ENCODE measurements at regions not wholly inside any gene's neighbourhood (a gene's known extent, or its start where the extent isn't known, plus 50 kb on each side); places are given as distances from the start of the nearest gene placed in this dataset.

DNA sequence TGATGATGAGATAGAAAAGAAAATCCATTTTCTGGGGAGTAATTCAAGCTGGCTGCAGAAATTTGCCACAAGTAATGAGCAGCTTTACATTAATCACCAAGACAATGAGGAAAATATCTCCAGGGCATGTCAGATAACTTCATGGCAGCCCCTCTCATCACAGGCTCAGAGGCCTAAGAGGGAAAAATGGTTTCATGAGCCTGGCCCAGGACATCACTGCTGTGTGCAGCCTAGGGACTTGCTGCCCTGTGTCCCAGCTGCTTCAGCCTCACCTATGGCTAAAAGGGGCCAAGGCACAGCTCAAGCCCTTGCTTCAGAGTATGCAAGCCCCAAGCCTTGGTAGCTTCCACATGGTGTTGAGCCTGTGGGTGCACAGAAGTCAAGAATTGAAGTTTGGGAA lies 161.7 kb downstream of the OPA1 start:
- no peak for DNase-seq

DNA sequence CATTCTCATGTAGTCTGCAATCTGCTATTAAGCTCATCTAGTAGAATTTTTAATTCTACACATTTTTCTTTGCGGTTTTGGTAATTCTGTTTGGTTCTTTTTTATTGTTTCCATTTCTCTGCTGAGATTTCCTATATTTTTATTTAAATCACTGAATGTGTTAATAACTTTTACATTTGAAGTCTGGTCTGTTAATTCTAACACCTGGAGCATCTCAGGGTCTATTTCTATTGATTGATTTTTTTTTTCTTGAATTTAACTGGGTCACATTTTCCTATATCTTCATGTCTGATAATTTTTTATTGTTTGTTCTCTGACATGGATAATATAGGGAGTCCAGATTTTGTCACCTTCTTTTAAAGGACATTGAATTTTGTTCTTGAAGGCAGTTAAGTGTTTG lies 163.5 kb downstream of the OPA1 start:
- DNase-seq, result no peak

DNA sequence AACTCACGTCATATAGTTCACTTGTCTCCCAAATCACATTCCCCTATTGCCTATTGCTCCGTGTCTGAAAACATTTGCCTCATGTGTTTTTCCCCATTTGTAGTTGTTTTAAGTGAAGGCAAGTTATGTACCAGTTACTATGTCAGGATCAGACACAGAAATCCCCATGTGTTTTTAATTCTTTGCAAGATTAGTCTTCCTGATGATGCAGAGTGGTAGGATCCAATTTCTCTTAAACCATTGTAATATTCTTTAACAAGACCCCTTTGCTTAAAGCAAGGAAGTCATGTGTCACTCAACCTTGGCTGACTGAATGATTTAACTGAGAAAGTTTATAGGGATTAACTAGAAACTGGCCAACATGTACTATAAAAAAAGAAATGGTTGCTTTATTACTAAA lies 164.4 kb downstream of the OPA1 start:
- no peak for DNase-seq

GRCh38 chr3:193761969-193762368 lies 169.0 kb downstream of the OPA1 start:
- no peak for DNase-seq

- no peak for DNase-seq
These were observed 169.6 kb downstream of the OPA1 start for GRCh38 chr3:193762657-193763056.

DNA sequence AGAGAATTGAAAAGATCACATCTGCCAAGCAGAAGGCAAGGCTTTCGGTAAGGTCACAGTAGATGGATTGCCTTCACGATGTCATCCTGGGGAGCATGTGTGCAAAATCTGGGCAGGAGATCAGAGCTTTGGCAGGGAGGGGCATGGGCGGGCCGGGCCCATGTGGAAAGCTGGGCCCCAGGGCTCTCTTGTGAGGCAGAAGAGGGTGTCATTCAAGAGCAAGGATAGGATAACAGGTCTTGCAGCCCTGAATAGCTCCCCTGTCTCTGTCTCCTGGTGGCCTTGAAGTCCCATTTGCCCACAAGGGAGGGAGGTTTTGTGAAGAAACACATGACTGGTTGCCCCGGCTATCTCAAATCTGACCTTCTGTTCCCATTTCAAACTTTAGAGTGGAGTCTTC lies 172.0 kb downstream of the OPA1 start:
- DNase-seq, result no peak

GRCh38 chr3:193767353-193768069 lies 174.5 kb downstream of the OPA1 start:
- DNase-seq, result no peak

- no peak for DNase-seq
These were observed 175.0 kb downstream of the OPA1 start for GRCh38 chr3:193768070-193768394.

- DNase-seq, result no peak
These were observed 176.4 kb downstream of the OPA1 start for GRCh38 chr3:193769437-193769836.

- no peak for DNase-seq
These were observed 178.1 kb downstream of the OPA1 start for GRCh38 chr3:193771011-193771652.

- DNase-seq, result no peak
These were observed 178.8 kb downstream of the OPA1 start for GRCh38 chr3:193771653-193772421.

- DNase-seq, result no peak
These were observed 179.4 kb downstream of the OPA1 start for GRCh38 chr3:193772422-193772763.

DNA sequence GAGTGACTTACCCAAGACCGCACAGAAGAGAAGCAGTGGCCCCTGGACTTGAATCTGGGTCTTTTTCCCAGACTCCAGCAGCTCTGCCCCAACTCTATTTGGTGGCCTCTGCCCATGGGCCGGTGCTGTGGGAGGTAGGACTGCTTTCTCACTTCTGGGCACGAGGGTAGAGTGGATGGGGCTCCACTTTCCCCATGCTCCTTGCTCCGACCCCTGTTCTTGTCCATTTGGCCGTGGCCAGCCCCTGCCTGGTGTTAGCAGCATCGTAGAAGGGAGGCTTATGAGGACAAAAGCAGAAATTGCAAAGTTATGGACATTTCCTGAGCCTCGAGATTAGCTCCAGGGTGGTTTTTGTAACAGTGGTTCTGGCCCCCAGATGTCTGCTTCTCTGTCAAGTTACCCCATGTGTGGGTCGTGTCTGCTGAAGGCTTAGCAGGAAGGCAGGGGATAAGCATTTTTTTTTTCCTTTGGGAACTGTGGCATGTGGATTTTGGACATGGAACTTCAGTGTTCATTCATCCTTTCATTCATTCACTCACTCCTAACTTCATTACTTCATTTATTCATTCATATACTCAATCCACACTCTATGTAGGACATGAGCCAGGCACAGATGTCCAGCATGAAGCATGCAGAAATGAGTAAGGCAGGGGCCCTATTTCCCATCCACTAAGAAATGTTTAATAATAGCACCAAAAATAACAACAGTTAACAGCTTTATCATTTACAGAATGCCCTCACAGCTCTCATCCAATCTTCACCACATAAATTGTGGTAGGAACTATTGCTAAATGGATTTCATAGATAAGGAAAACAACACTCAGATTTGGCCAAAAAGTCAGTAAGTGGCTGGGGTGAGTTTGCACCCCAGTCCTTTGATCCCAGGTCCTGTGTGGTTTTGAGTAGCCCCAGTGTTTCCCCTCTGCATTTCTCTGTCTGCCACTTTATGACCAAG lies 180.5 kb downstream of the OPA1 start:
- no peak for DNase-seq

GRCh38 chr3:193774272-193774915 lies 181.4 kb downstream of the OPA1 start:
- DNase-seq, result no peak

DNA sequence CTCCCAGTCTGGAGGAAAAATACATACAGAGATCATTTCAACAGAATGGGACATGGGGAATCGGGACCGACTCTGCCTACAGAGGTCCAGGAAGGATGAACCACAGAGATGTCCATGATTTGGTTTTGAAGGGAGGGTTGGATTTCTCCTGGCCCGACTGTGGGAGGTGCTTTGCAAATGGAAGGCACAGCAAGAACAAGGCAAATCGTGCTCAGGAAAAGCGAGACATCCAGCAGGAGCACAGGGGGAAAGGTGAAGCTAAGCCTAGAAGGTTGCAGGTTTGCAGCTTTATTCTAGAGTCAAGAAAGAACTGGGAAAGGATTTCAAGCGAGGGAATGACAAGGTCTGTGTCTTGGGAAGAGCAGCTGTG lies 181.9 kb downstream of the OPA1 start:
- DNase-seq, result no peak

GRCh38 chr3:193775421-193776077 lies 182.5 kb downstream of the OPA1 start:
- DNase-seq, result no peak

- peak; percentile 1 for DNase-seq
These were observed 183.8 kb downstream of the OPA1 start for GRCh38 chr3:193776626-193777358.

DNA sequence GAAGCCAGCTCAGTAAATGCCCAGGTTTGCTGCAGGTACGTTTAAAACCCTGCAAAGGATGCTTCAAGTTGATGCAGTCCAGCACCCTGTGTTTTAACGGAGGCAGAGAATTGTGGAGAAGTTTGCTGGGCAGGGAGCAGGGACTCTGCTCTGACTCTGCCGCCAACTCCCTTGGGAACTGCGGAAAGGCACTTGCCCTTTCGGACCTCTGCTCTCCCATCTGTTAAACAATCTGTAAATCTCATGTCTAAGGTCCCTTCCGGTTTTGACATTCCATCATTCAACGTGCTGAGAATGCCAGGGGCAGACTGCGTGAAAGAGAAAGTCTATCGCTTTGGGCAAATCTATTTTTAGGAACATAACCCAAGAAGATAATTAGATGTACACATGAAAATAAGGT lies 184.5 kb downstream of the OPA1 start:
- DNase-seq, result no peak

DNA sequence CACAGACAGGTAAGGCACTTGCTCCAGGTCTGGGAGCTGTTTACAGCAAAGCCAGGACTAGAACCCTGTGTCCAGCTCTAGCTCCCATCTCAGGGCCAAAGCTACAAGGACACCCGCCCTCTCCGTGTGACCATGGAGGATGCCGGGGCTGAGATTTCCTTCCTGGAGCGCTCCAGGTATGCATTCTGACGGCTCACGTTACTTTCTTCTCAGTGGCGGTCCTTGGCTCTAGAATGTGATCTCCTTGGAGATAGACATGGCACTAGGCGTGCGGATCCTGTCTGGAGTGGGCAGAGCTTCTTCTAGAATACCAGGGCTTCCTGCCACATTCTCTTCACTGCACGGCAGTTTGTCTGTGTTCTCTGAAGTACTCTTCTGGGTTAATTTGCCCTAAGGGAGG lies 185.7 kb downstream of the OPA1 start:
- DNase-seq, result no peak

- DNase-seq, result no peak
These were observed 186.9 kb downstream of the OPA1 start for GRCh38 chr3:193779933-193780332.

- no peak for DNase-seq
These were observed 187.4 kb downstream of the OPA1 start for GRCh38 chr3:193780397-193780796.

Measured in CD4-positive, alpha-beta T cell treated with Interleukin-17A for 1 hour (primary cell).